Omental fat pad (tissue), 3 donors: ENCODE measurements at regions not wholly inside any gene's neighbourhood (a gene's known extent, or its start where the extent isn't known, plus 50 kb on each side); places are given as distances from the start of the nearest gene placed in this dataset.

Experiments
- ATAC-seq: fragments of 150-250 bp; one replicate; pipeline ENCODE4 v1.9.1; 2016; ENCODE audit warnings: mild to moderate bottlenecking, moderate library complexity; ENCODE audit not compliant: low FRiP score
- DNase-seq: peaks from one replicate; pipeline ENCODE4 v3.0.0-alpha.2; 2019; ENCODE audit warnings: low spot score
- CTCF ChIP-seq, 3 donors: fragments of 450-650 bp; IDR thresholded peaks; one replicate each; pipeline ENCODE4 v1.5.1; 2016 to 2017; ENCODE audit warnings: antibody characterized with exemption in 3 of 3, mild to moderate bottlenecking in 3 of 3, moderate library complexity in 2 of 3

- DNase-seq: no peak
- no peak for ATAC-seq
- no peak for TF ChIP-seq CTCF (IDR thresholded peaks at IDR 0.05)
These were observed 667.1 kb upstream of the PKN2 start for GRCh38 chr1:88016947-88017346.

- DNase-seq (no peak), ATAC-seq (no peak)
- TF ChIP-seq CTCF (IDR thresholded peaks at IDR 0.05): no peak
These were observed 662.5 kb upstream of the PKN2 start for GRCh38 chr1:88021529-88021928.

GRCh38 chr1:88022516-88022915 lies 661.6 kb upstream of the PKN2 start:
- no peak for ATAC-seq

DNA sequence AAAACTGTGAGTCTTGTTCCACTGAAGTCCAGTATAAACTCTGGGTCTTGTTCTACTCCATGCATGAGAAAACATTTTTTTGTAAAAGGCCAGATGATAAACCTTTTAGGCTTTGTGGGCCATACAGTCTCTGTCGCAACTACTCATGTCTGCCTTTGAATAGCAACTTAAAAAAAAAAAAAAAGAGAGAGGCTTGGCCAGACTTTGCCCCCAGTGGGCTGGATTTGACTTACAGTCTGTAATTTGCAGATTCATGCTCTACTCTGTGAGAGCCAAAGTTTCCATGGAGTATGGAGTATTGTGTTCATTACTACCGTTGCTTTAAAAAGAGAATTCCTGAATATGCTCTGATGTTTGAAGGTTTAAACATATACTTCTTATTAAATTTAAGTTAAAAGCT lies 654.9 kb upstream of the PKN2 start:
- ATAC-seq: no peak

More at GRCh38 chr1:88022516-88022915, 661.6 kb upstream of the PKN2 start:
- no peak for TF ChIP-seq CTCF (IDR thresholded peaks at IDR 0.05)
- DNase-seq: no peak

GRCh38 chr1:88029899-88030298 lies 654.2 kb upstream of the PKN2 start:
- TF ChIP-seq CTCF (IDR thresholded peaks at IDR 0.05): no peak
- ATAC-seq (no peak), DNase-seq (no peak)

More for the DNA sequence above, 654.9 kb upstream of the PKN2 start:
- no peak for DNase-seq
- no peak for TF ChIP-seq CTCF (IDR thresholded peaks at IDR 0.05)

DNA sequence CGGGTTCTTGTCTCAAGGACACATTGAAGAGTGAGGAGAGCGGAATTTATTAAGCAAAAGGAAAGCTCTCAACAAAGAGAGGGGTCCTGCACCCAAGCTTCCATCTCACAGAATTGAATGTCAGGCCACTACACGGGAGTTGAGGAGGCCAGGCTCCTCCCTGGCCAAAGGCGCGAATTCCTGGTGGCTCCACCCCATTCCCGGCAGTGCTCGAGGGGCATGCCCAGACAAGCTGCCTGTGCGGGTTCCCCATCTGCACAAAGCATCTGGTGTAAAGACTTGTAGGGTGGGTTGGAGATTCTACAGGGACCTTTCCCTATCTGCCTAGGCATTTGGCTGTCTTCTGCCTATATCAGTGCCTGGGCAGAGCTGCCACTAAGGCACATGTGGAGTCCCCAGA lies 648.5 kb upstream of the PKN2 start:
- TF ChIP-seq CTCF (IDR thresholded peaks at IDR 0.05): no peak
- no peak for DNase-seq
- no peak for ATAC-seq

- DNase-seq: no peak
These were observed 647.6 kb upstream of the PKN2 start for GRCh38 chr1:88036345-88037014.

More at GRCh38 chr1:88036345-88037014, 647.6 kb upstream of the PKN2 start:
- TF ChIP-seq CTCF (IDR thresholded peaks at IDR 0.05): no peak
- no peak for ATAC-seq
